Spleen (tissue), 11 donors: ENCODE measurements at regions not wholly inside any gene's neighbourhood (a gene's known extent, or its start where the extent isn't known, plus 50 kb on each side); places are given as distances from the start of the nearest gene placed in this dataset.

Source experiments
- DNase-seq: peaks from one replicate; pipeline ENCODE4 v3.0.0-alpha.2; 2020
- H3K27ac ChIP-seq, 8 donors: fragments of 200-600 bp; sonication (generic) in 7 of 8; 1 replicate in 4 of 8; 2 replicates in 4 of 8; pipeline versions ENCODE4 v1.5.0 to v1.8.0; 2016 to 2021; ENCODE audit warnings: inconsistent platforms in 4 of 8, mild to moderate bottlenecking in 4 of 8, moderate library complexity in 1 of 8
- H3K27me3 ChIP-seq, 7 donors: fragments of 200-600 bp; sonication (generic) in 6 of 7; replicated peaks in 1 of 7; 1 replicate in 4 of 7; 2 replicates in 3 of 7; pipeline versions ENCODE4 v1.5.0 to v1.8.0; 2016 to 2021; ENCODE audit warnings: inconsistent platforms in 3 of 7, mild to moderate bottlenecking in 1 of 7
- H3K36me3 ChIP-seq, 6 donors: fragments of 200-600 bp; sonication (generic) in 5 of 6; 1 replicate in 4 of 6; 2 replicates in 2 of 6; pipeline versions ENCODE4 v1.5.0 to v1.8.0; 2016 to 2021; ENCODE audit warnings: inconsistent platforms in 2 of 6
- H3K4me1 ChIP-seq, 6 donors: fragments of 200-600 bp; sonication (generic) in 5 of 6; 1 replicate in 3 of 6; 2 replicates in 3 of 6; pipeline versions ENCODE4 v1.5.0 to v1.8.0; 2016 to 2021; ENCODE audit warnings: inconsistent platforms in 3 of 6
- H3K4me3 ChIP-seq, 8 donors: fragments of 200-600 bp; sonication (generic) in 7 of 8; 1 replicate in 4 of 8; 2 replicates in 4 of 8; pipeline versions ENCODE4 v1.5.0 to v1.8.0; 2016 to 2021; ENCODE audit warnings: inconsistent platforms in 4 of 8, mild to moderate bottlenecking in 4 of 8, moderate library complexity in 2 of 8
- H3K9me3 ChIP-seq, 8 donors: fragments of 200-600 bp; sonication (generic) in 7 of 8; 1 replicate in 4 of 8; 2 replicates in 4 of 8; pipeline versions ENCODE4 v1.5.0 to v1.8.0; 2016 to 2021; ENCODE audit warnings: inconsistent platforms in 4 of 8
- POLR2A ChIP-seq, 3 donors: fragments of 450-650 bp; IDR thresholded peaks; one replicate each; pipeline ENCODE4 v1.5.1; 2017; ENCODE audit warnings: antibody characterized with exemption in 3 of 3, mild to moderate bottlenecking in 1 of 3
- POLR2AphosphoS5 ChIP-seq, 3 donors: sonication (generic); formaldehyde crosslinking; IDR thresholded peaks; one replicate each; pipeline ENCODE4 v1.5.1; 2017; ENCODE audit warnings: antibody characterized with exemption in 3 of 3
- WGBS, 5 donors: extraction: QIAGEN DNeasy Blood & Tissue Kit in 3 of 5; methylation state at CpG; one replicate each; pipeline versions ENCODE4 v1.1.5 to v1.1.7; 2013 to 2018; 5-methylcytosine and 5-hydroxymethylcytosine counted together
- intact Hi-C: fragments of 100-400 bp; cut with DNase I; formaldehyde crosslinking; loops from one replicate; pipeline ENCODE4 v1.15.0; 2023; ENCODE audit warnings: low total_unique reads
- TF ChIP-seq, protein P1 (sequence below), 11 experiments: fragments of 200-600 bp in 7 of 11; fragments of 450-650 bp in 4 of 11; sonication (generic) in 4 of 11; IDR thresholded peaks in 8 of 11; conservative IDR thresholded peaks in 3 of 11; 1 replicate in 7 of 11; 2 replicates in 4 of 11; pipeline versions ENCODE4 v1.4.0 to v1.8.0; 2016 to 2021; ENCODE audit warnings: antibody characterized with exemption in 11 of 11, inconsistent platforms in 4 of 11, mild to moderate bottlenecking in 1 of 11
- donor health status: healthy with polysubstance abuse.
- donor health status: DM: no; HTN: no; CAD: no; lungs with moderate emphysema.
- donor health status: DM: no; HTN: no; CAD: no.
- donor health status: Bipolar disorder and iron deficiency.
- donor health status: healthy.
- donor health status: DM: no; HTN: no; CAD: no.
- donor health status: DM: yes; HTN: yes; CAD: no.

DNA sequence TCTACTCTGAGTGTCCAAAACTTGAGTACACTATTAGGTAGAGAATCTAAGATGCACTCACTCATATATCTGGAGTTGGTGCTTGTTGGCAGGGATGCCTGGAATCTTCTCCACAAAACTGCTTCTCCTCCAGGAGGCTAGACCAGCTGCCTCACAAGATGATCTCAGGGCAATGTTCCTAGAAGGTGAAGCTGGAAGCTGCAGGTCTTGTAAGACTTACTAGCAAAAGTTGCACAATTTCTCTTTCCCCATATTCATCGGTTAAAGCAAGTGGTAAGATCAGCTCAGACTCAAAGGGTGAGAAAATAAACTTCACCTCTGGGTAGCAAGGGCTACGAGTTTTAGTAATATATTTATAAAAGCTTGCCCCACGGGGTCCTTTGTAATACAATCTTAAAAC lies 454.4 kb upstream of the ACVR2A start:
- WGBS, 5 donors = 69 to 80% (median 73%) methylated on average over 3 of the region's 3 CpGs
- Histone ChIP-seq H3K27me3 (no peaks in the 10 kb centered on the region), H3K27ac (no peak overlapping the region), H3K4me1 (peaks cover 0 to 7% (median 0%) of the 10 kb centered on the region in 6 donors), H3K4me3 (no peak overlapping the region), H3K36me3 (no peaks in the 10 kb centered on the region), H3K9me3 (no peaks in the 10 kb centered on the region)
- no peak for TF ChIP-seq POLR2AphosphoS5 (IDR thresholded peaks at IDR 0.05)
- TF ChIP-seq, protein P1, sequence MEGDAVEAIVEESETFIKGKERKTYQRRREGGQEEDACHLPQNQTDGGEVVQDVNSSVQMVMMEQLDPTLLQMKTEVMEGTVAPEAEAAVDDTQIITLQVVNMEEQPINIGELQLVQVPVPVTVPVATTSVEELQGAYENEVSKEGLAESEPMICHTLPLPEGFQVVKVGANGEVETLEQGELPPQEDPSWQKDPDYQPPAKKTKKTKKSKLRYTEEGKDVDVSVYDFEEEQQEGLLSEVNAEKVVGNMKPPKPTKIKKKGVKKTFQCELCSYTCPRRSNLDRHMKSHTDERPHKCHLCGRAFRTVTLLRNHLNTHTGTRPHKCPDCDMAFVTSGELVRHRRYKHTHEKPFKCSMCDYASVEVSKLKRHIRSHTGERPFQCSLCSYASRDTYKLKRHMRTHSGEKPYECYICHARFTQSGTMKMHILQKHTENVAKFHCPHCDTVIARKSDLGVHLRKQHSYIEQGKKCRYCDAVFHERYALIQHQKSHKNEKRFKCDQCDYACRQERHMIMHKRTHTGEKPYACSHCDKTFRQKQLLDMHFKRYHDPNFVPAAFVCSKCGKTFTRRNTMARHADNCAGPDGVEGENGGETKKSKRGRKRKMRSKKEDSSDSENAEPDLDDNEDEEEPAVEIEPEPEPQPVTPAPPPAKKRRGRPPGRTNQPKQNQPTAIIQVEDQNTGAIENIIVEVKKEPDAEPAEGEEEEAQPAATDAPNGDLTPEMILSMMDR (IDR thresholded peaks at IDR 0.05 in 8 of 11, conservative IDR thresholded peaks at IDR 0.05 in 3 of 11) = no peak
- no peak for TF ChIP-seq POLR2A (IDR thresholded peaks at IDR 0.05)
- DNase-seq = no peak
- intact Hi-C loops = no loop called here

DNA sequence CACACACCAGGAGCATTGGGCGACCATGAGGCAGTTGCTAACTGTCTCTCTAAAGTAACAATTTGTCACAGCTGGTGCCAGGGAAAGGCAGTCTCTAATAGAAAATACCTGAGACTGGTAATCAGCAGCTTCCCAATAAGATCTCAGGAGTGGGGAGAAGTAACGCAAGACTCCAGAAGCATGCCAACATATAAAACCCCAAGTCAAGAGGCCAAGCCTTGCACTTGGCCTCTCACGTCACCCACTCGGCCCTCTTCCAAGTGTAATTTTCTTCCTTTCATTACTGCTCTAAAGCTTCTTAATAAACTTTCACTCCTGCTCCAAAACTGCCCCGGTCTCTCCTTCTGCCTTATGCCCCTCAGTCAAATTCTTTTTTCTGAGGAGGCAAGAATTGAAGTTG lies 455.6 kb upstream of the ACVR2A start:
- no peak for DNase-seq
- no peak overlapping the region for H3K4me3 ChIP-seq
- TF ChIP-seq, protein P1 (IDR thresholded peaks at IDR 0.05 in 8 of 11, conservative IDR thresholded peaks at IDR 0.05 in 3 of 11) = no peak
- TF ChIP-seq POLR2AphosphoS5 (IDR thresholded peaks at IDR 0.05) = no peak
- TF ChIP-seq POLR2A (IDR thresholded peaks at IDR 0.05) = no peak
- 53 to 84% (median 73%) methylated on average over 5 of the region's 5 CpGs for WGBS, 5 donors
- H3K36me3 ChIP-seq = no peaks in the 10 kb centered on the region
- H3K4me1 ChIP-seq = peaks cover 0 to 8% (median 0%) of the 10 kb centered on the region in 6 donors
- H3K27ac ChIP-seq = no peak overlapping the region
- H3K9me3 ChIP-seq = no peaks in the 10 kb centered on the region
- intact Hi-C loops = no loop called here
- no peaks in the 10 kb centered on the region for H3K27me3 ChIP-seq

DNA sequence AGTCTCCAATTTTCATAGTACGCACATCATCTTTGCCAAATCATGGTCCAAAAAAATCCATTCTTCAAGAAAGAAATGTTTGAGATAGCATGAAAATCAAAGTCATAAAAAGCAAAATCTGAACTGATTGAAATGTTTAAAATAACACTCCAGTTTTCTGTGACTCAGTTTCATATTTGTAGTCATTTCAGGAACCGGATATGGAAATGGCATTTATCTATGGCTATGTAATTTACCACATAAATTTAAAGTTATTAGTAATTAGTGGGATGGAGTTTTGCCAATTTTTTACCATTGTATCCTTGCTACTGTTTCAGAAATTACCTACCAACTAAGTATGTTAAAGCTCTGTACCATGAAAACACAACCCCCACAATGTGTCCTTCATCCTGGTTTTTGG lies 456.6 kb upstream of the ACVR2A start:
- intact Hi-C loops = no loop called here

DNA sequence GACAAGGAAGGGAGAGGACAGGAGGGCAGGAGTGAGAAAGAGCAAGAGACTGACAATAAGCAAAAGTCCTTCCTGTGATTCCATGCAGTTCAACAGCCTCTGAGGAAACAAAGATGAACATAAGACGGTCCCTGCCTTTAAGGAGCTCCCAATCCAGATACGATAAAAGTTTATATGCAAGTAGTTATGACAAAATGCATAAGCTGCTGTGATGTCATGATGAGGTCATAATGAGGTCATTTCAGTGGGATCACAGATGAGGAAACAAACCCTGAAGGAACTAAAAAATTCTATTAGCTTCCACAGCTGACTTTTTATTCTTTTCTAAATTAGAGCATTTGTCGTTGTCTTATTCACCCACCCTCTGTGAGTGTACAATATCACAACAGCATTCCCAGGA lies 458.5 kb upstream of the ACVR2A start:
- H3K4me3 ChIP-seq = no peak overlapping the region
- H3K9me3 ChIP-seq = no peaks in the 10 kb centered on the region
- WGBS, 5 donors = 59 to 82% (median 72%) methylated on average over 3 of the region's 3 CpGs
- H3K4me1 ChIP-seq = peaks cover 0 to 8% (median 0%) of the 10 kb centered on the region in 6 donors
- no peak overlapping the region for H3K27ac ChIP-seq
- intact Hi-C loops = no loop called here
- TF ChIP-seq, protein P1 (IDR thresholded peaks at IDR 0.05 in 8 of 11, conservative IDR thresholded peaks at IDR 0.05 in 3 of 11) = no peak
- TF ChIP-seq POLR2AphosphoS5 (IDR thresholded peaks at IDR 0.05) (no peak), POLR2A (IDR thresholded peaks at IDR 0.05) (no peak)
- H3K27me3 ChIP-seq = no peaks in the 10 kb centered on the region
- no peaks in the 10 kb centered on the region for H3K36me3 ChIP-seq
- DNase-seq = no peak

More for the DNA sequence above, 456.6 kb upstream of the ACVR2A start:
- H3K9me3 ChIP-seq = no peaks in the 10 kb centered on the region
- no peaks in the 10 kb centered on the region for H3K27me3 ChIP-seq
- TF ChIP-seq POLR2A (IDR thresholded peaks at IDR 0.05) (no peak), POLR2AphosphoS5 (IDR thresholded peaks at IDR 0.05) (no peak)
- TF ChIP-seq, protein P1 (IDR thresholded peaks at IDR 0.05 in 8 of 11, conservative IDR thresholded peaks at IDR 0.05 in 3 of 11) = no peak
- no peak overlapping the region for H3K27ac ChIP-seq
- H3K4me3 ChIP-seq = no peak overlapping the region
- H3K4me1 ChIP-seq = peaks cover 0 to 8% (median 0%) of the 10 kb centered on the region in 6 donors
- WGBS, 5 donors = 81 to 94% (median 82%) methylated on average over 2 of the region's 2 CpGs
- DNase-seq = no peak
- H3K36me3 ChIP-seq = no peaks in the 10 kb centered on the region
